Peyer's patch (tissue), 4 donors: ENCODE measurements at regions not wholly inside any gene's neighbourhood (a gene's known extent, or its start where the extent isn't known, plus 50 kb on each side); places are given as distances from the start of the nearest gene placed in this dataset.

ENCODE experiments used
- CTCF ChIP-seq, 6 experiments: fragments of 450-650 bp in 4 of 6; fragments of 200-600 bp in 2 of 6; sonication (generic) in 1 of 6; IDR thresholded peaks; one replicate each; pipeline ENCODE4 v1.5.1; 2017 to 2019; ENCODE audit warnings: antibody characterized with exemption in 6 of 6, mild to moderate bottlenecking in 3 of 6, moderate library complexity in 1 of 6
- POLR2A ChIP-seq, 2 donors: fragments of 450-650 bp; IDR thresholded peaks; one replicate each; pipeline ENCODE4 v1.5.1; 2017; ENCODE audit warnings: antibody characterized with exemption in 2 of 2, mild to moderate bottlenecking in 2 of 2, moderate library complexity in 2 of 2

DNA sequence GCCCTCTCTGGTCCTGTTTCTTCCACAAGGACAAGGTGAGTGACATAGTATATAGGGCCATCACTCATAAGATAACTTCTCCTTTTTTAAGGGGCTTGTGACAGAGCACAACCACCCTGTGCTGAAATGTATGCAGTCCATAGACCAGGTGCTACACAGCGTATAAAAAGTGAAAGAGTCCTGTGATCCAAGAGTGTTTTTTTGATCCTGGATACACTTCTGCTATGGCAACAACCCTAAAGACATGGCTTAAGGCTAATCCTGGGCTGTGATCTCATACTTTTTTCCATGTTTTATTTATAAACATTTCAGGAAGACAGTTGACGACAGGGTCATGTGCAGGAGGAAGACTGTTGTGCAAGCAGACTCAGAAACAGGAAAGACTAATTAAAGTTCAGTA, 400.5 kb upstream of the TCF4 start:
- TF ChIP-seq CTCF (IDR thresholded peaks at IDR 0.05) (no peak), POLR2A (IDR thresholded peaks at IDR 0.05) (no peak)
